H1 (cell line): ENCODE measurements at regions not wholly inside any gene's neighbourhood (a gene's known extent, or its start where the extent isn't known, plus 50 kb on each side); places are given as distances from the start of the nearest gene placed in this dataset.

ENCODE experiments used
- CTCF ChIA-PET: fragments of 300-600 bp; sonication (Branson Sonifier 250); formaldehyde crosslinking; loops from one replicate; lab custom pipeline; 2021; ENCODE audit not compliant: partially characterized antibody; lab: Charles Lee
- POLR2A ChIA-PET: fragments of 300-600 bp; sonication (Branson Sonifier 250); formaldehyde crosslinking; loops from one replicate; lab custom pipeline; 2021; ENCODE audit warnings: inconsistent platforms; ENCODE audit not compliant: partially characterized antibody; lab: Charles Lee
- DNase-seq, 2 experiments: peaks; one replicate each; pipeline versions ENCODE4 v3.0.0 to v3.0.0-alpha.2; 2010 to 2022; ENCODE audit warnings: low spot score in 2 of 2, low read depth in 1 of 2, mixed read lengths in 1 of 2
- FAIRE-seq: peaks from 2 replicates; lab custom pipeline; 2011; peaks lifted over from hg19 to GRCh38; lab: Jason Lieb, UNC
- H2AFZ ChIP-seq: 2 replicates; pipeline ENCODE4 v1.8.1; 2012; ENCODE audit warnings: low read length, inconsistent platforms
- H2AK5ac ChIP-seq: 2 replicates; pipeline ENCODE4 v1.6.1; 2013; ENCODE audit warnings: low read depth, low read length
- H2BK120ac ChIP-seq: replicated peaks from 2 replicates; pipeline ENCODE3; 2013; ENCODE audit warnings: low read depth, low read length, inconsistent platforms
- H2BK12ac ChIP-seq: 2 replicates; pipeline ENCODE4 v1.6.1; 2013; ENCODE audit warnings: low read depth, low read length
- H2BK15ac ChIP-seq: 2 replicates; pipeline ENCODE4 v1.6.1; 2013; ENCODE audit warnings: low read length
- H2BK20ac ChIP-seq: 2 replicates; pipeline ENCODE4 v1.6.1; 2013; ENCODE audit warnings: low read length
- H2BK5ac ChIP-seq: 2 replicates; pipeline ENCODE4 v1.6.1; 2013; ENCODE audit warnings: low read depth, low read length
- H3K14ac ChIP-seq: 2 replicates; pipeline ENCODE4 v1.6.1; 2013; ENCODE audit warnings: inconsistent platforms; ENCODE audit not compliant: insufficient read length
- H3K18ac ChIP-seq: 2 replicates; pipeline ENCODE4 v1.6.1; 2013; ENCODE audit warnings: low read length; ENCODE audit errors: extremely low read depth
- H3K23ac ChIP-seq: 2 replicates; pipeline ENCODE4 v1.6.1; 2013; ENCODE audit warnings: inconsistent platforms; ENCODE audit not compliant: insufficient read length
- H3K23me2 ChIP-seq: 2 replicates; pipeline ENCODE4 v1.6.1; 2013; ENCODE audit warnings: low read depth, low read length
- H3K27ac ChIP-seq: 2 replicates; pipeline ENCODE4 v1.6.1; 2011; ENCODE audit warnings: low read depth, low read length, inconsistent platforms
- H3K27me3 ChIP-seq, 4 experiments: replicated peaks in 1 of 4; 1 replicate in 1 of 4; 2 replicates in 3 of 4; pipeline versions ENCODE4 v1.6.1 to v1.8.1; 2011 to 2013; ENCODE audit warnings: low read length in 3 of 4, mild to moderate bottlenecking in 3 of 4, inconsistent platforms in 2 of 4, mixed read lengths in 2 of 4, moderate library complexity in 1 of 4; ENCODE audit not compliant: control insufficient read depth in 3 of 4, insufficient read depth in 3 of 4; ENCODE audit errors: extremely low read depth in 1 of 4
- H3K36me3 ChIP-seq, 4 experiments: 2 replicates each; pipeline versions ENCODE4 v1.6.1 to v1.8.1; 2011 to 2013; ENCODE audit warnings: mild to moderate bottlenecking in 4 of 4, low read length in 3 of 4, moderate library complexity in 2 of 4, control low read depth in 1 of 4, inconsistent platforms in 1 of 4; ENCODE audit not compliant: insufficient read depth in 4 of 4, control insufficient read depth in 2 of 4
- H3K4ac ChIP-seq: replicated peaks from 2 replicates; pipeline ENCODE3; 2013; ENCODE audit warnings: low read length, low read depth, mixed read lengths, inconsistent platforms; ENCODE audit not compliant: insufficient read length
- H3K4me1 ChIP-seq, 4 experiments: replicated peaks in 1 of 4; 1 replicate in 1 of 4; 2 replicates in 3 of 4; pipeline versions ENCODE4 v1.6.1 to v1.8.1; 2011 to 2013; ENCODE audit warnings: low read length in 3 of 4, inconsistent platforms in 2 of 4, mixed read lengths in 1 of 4; ENCODE audit not compliant: insufficient read depth in 4 of 4, control insufficient read depth in 3 of 4
- H3K4me2 ChIP-seq, 2 experiments: 2 replicates each; pipeline versions ENCODE4 v1.6.1 to v1.8.1; 2011 to 2013; ENCODE audit warnings: low read depth in 2 of 2, low read length in 2 of 2, control low read depth in 1 of 2, inconsistent platforms in 1 of 2, mild to moderate bottlenecking in 1 of 2; ENCODE audit not compliant: insufficient read depth in 1 of 2
- H3K4me3 ChIP-seq, 4 experiments: fragments of 200-600, 300-600 bp in 1 of 4; sonication (generic), shearing (Covaris generic), sonication (Bioruptor Twin) in 1 of 4; 2 replicates each; pipeline versions ENCODE4 v1.5.1 to v1.8.1; 2011 to 2016; ENCODE audit warnings: low read length in 4 of 4, low read depth in 3 of 4, control low read depth in 2 of 4, inconsistent platforms in 2 of 4, mild to moderate bottlenecking in 2 of 4, mixed read lengths in 1 of 4, moderate library complexity in 1 of 4; ENCODE audit not compliant: insufficient read depth in 2 of 4; ENCODE audit errors: extremely low read depth in 1 of 4
- H3K56ac ChIP-seq: replicated peaks from 2 replicates; pipeline ENCODE3; 2013; ENCODE audit warnings: low read depth, mild to moderate bottlenecking, mixed read lengths, low read length, inconsistent platforms; ENCODE audit not compliant: insufficient read length
- H3K79me1 ChIP-seq: 2 replicates; pipeline ENCODE4 v1.6.1; 2013; ENCODE audit warnings: low read depth, low read length, control low read depth
- H3K79me2 ChIP-seq, 2 experiments: 2 replicates each; pipeline versions ENCODE4 v1.6.1 to v1.8.1; 2012 to 2013; ENCODE audit warnings: low read length in 2 of 2, mild to moderate bottlenecking in 2 of 2, inconsistent platforms in 1 of 2; ENCODE audit not compliant: insufficient read depth in 2 of 2, control insufficient read depth in 1 of 2
- H3K9ac ChIP-seq, 4 experiments: replicated peaks in 1 of 4; 1 replicate in 1 of 4; 2 replicates in 3 of 4; pipeline versions ENCODE4 v1.6.1 to v1.8.1; 2011 to 2013; ENCODE audit warnings: low read depth in 3 of 4, low read length in 3 of 4, control low read depth in 2 of 4, mild to moderate bottlenecking in 2 of 4, moderate library complexity in 2 of 4, inconsistent platforms in 1 of 4; ENCODE audit errors: extremely low read depth in 1 of 4
- H3K9me3 ChIP-seq, 2 experiments: 2 replicates each; pipeline versions ENCODE4 v1.6.1 to v1.8.1; 2012 to 2013; ENCODE audit warnings: mild to moderate bottlenecking in 2 of 2, moderate library complexity in 2 of 2, control low read depth in 1 of 2, inconsistent platforms in 1 of 2, low read depth in 1 of 2, low read length in 1 of 2, mixed read lengths in 1 of 2; ENCODE audit not compliant: insufficient read depth in 2 of 2
- H4K20me1 ChIP-seq, 2 experiments: replicated peaks in 1 of 2; 2 replicates each; pipeline versions ENCODE3 to v1.8.1; 2011 to 2013; ENCODE audit warnings: inconsistent platforms in 2 of 2, low read length in 2 of 2, mild to moderate bottlenecking in 1 of 2; ENCODE audit not compliant: insufficient read depth in 2 of 2, control insufficient read depth in 1 of 2
- H4K5ac ChIP-seq: 2 replicates; pipeline ENCODE4 v1.6.1; 2013; ENCODE audit warnings: low read length, low read depth, mixed read lengths, inconsistent platforms; ENCODE audit not compliant: insufficient read length
- H4K8ac ChIP-seq: 2 replicates; pipeline ENCODE4 v1.8.0; 2013; ENCODE audit warnings: mild to moderate bottlenecking, moderate library complexity, low read length, inconsistent platforms; ENCODE audit not compliant: insufficient read depth; ENCODE audit errors: extremely low read depth
- H4K91ac ChIP-seq: replicated peaks from 2 replicates; pipeline ENCODE3; 2013; ENCODE audit warnings: low read length, mixed read lengths, inconsistent platforms; ENCODE audit not compliant: insufficient read length
- BACH1 ChIP-seq: IDR thresholded peaks from 2 replicates; pipeline ENCODE4 v1.6.1; 2012; ENCODE audit warnings: low read length, improper control_type of control experiment
- BCL11A ChIP-seq, 2 experiments: IDR thresholded peaks; one replicate each; pipeline ENCODE4 v1.6.1; 2011; ENCODE audit warnings: low read depth in 2 of 2, low read length in 2 of 2, mild to moderate bottlenecking in 2 of 2
- CBX8 ChIP-seq: fragments of 300-800, 300-1000 bp; sonication (generic); IDR thresholded peaks from 2 replicates; pipeline ENCODE4 v1.7.1; 2016; ENCODE audit warnings: low read depth, low read length, borderline replicate concordance
- CREB1 ChIP-seq: IDR thresholded peaks from 2 replicates; pipeline ENCODE4 v1.6.1; 2012; ENCODE audit warnings: inconsistent platforms
- CTBP2 ChIP-seq: IDR thresholded peaks from 2 replicates; pipeline ENCODE4 v1.7.0; 2011; ENCODE audit warnings: borderline replicate concordance, mild to moderate bottlenecking, moderate library complexity, mixed read lengths, low read length; ENCODE audit not compliant: insufficient read depth, insufficient read length
- FOSL1 ChIP-seq: IDR thresholded peaks from 2 replicates; pipeline ENCODE4 v1.6.1; 2011; ENCODE audit warnings: mild to moderate bottlenecking, low read depth, low read length, moderate library complexity; ENCODE audit not compliant: insufficient read depth
- KDM5A ChIP-seq: fragments of 200-600 bp; IDR thresholded peaks from 2 replicates; pipeline ENCODE4 v1.7.1; 2012; ENCODE audit warnings: mild to moderate bottlenecking, low read length, inconsistent platforms, mixed read lengths
- POLR2AphosphoS5 ChIP-seq: IDR thresholded peaks from 2 replicates; pipeline ENCODE4 v1.6.1; 2011; ENCODE audit warnings: low read depth, low read length
- SP1 ChIP-seq: IDR thresholded peaks from 2 replicates; pipeline ENCODE4 v1.6.1; 2011; ENCODE audit warnings: low read depth, low read length
- SP4 ChIP-seq: IDR thresholded peaks from 2 replicates; pipeline ENCODE4 v1.6.1; 2012; ENCODE audit warnings: low read length, inconsistent platforms
- TAF7 ChIP-seq: optimal IDR thresholded peaks from 2 replicates; pipeline ENCODE3; 2011; ENCODE audit warnings: low read depth, mild to moderate bottlenecking, inconsistent platforms, low read length, moderate library complexity, borderline replicate concordance
- YY1 ChIP-seq: IDR thresholded peaks from 2 replicates; pipeline ENCODE4 v1.6.1; 2011; ENCODE audit warnings: low read depth, mild to moderate bottlenecking, low read length
- whole genome bisulfite sequencing, 2 experiments: shearing (Covaris generic) in 1 of 2; methylation state at CpG; one replicate each; pipeline versions ENCODE4 v1.1.6 to v1.1.7; 2013 to 2015; ENCODE audit warnings: low lambda C conversion rate in 2 of 2, mixed read lengths in 2 of 2, inconsistent platforms in 1 of 2, low coverage in 1 of 2, missing lambda C conversion rate in 1 of 2; ENCODE audit not compliant: insufficient replicate concordance in 2 of 2, insufficient coverage in 1 of 2, insufficient read length in 1 of 2; ENCODE audit errors: extremely low coverage in 1 of 2, missing lambda C conversion rate in 1 of 2; 5-methylcytosine and 5-hydroxymethylcytosine counted together
- TF ChIP-seq, protein P1 (sequence below): IDR thresholded peaks from 2 replicates; pipeline ENCODE4 v1.6.1; 2012; ENCODE audit warnings: low read length, inconsistent platforms

DNA sequence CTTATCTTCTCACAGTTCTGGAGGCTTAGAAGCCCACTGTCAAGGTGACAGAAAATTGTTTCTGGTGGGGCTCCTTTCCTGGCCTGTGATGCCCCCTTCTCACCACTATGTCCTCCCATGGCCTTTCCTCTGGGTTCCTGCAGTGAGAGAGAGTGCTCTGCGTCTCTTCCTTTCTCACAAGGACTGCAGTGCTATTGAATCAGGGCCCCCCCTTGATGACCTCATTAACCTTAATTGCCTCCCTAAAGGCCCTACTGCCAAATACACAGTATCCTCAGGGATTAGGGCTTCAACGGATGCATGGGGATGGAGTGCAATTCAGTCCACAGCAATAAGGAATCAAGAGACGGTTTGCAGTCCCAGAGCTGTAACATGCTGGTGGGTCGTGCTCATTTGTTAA, 82.0 kb upstream of the GRB10 start:
- H2BK12ac ChIP-seq: no peak overlapping the region; the same call in 1 of the 2 replicates
- no peaks in the 10 kb centered on the region for H3K23me2 ChIP-seq
- FAIRE-seq (no peak), DNase-seq (no peak)
- no peaks in the 10 kb centered on the region; a peak in 2 of 4 replicates for H3K9me3 ChIP-seq
- no peak overlapping the region for H2AK5ac ChIP-seq
- H3K14ac ChIP-seq: no peak overlapping the region
- no peaks in the 10 kb centered on the region for H3K27me3 ChIP-seq
- peaks cover 0 to 8% of the 10 kb centered on the region in 2 experiments; a peak in 2 of 4 replicates for H3K79me2 ChIP-seq
- H2BK15ac ChIP-seq: no peak overlapping the region
- no peak overlapping the region for H4K91ac ChIP-seq
- H3K27ac ChIP-seq: no peak overlapping the region
- no peak overlapping the region for H3K4ac ChIP-seq
- H3K18ac ChIP-seq: no peak overlapping the region
- H3K56ac ChIP-seq: no peak overlapping the region
- H3K4me2 ChIP-seq: no peak overlapping the region
- H4K8ac ChIP-seq: no peak overlapping the region
- no peak overlapping the region for H3K23ac ChIP-seq
- H2BK20ac ChIP-seq: no peak overlapping the region
- H3K79me1 ChIP-seq: no peaks in the 10 kb centered on the region
- H3K4me3 ChIP-seq: no peak overlapping the region
- no peaks in the 10 kb centered on the region for H4K20me1 ChIP-seq
- WGBS, 2 experiments: 90% methylated on average over 4 of the region's 4 CpGs; no CpG with 5 or more reads in 1 of the 2 experiments
- peaks cover 0 to 8% (median 1%) of the 10 kb centered on the region in 4 experiments; a peak in 3 of 8 replicates for H3K36me3 ChIP-seq
- H4K5ac ChIP-seq: no peak overlapping the region
- peaks cover 3 to 16% (median 11%) of the 10 kb centered on the region in 4 experiments; a peak in 6 of 7 replicates for H3K4me1 ChIP-seq
- no peak overlapping the region for H2AFZ ChIP-seq
- no peak overlapping the region for H3K9ac ChIP-seq
- ChIA-PET POLR2A (interaction anchor here (0.8 to 1.0 kb wide), 2 partner anchors 59 to 85 kb away, joined by 3 read pairs; no protein-coding TSS in a partner anchor), CTCF (interaction anchor here (1.8 kb wide), 1 partner anchor 7 kb away, joined by 4 read pairs; no protein-coding TSS in a partner anchor)
- no peak overlapping the region for H2BK5ac ChIP-seq
- H2BK120ac ChIP-seq: no peak overlapping the region
- no peak for TF ChIP-seq SP4
- TF ChIP-seq CREB1: no peak
- no peak for TF ChIP-seq BCL11A (IDR thresholded peaks at IDR 0.05; ENCODE audit: low read depth in 2 of 2, low read length in 2 of 2)
- no peak for TF ChIP-seq KDM5A
- no peak for TF ChIP-seq TAF7
- no peak for TF ChIP-seq CTBP2
- no peak for TF ChIP-seq FOSL1
- TF ChIP-seq YY1: no peak
- no peak for TF ChIP-seq CBX8
- no peak for TF ChIP-seq BACH1
- no peak for TF ChIP-seq SP1
- TF ChIP-seq, protein P1, sequence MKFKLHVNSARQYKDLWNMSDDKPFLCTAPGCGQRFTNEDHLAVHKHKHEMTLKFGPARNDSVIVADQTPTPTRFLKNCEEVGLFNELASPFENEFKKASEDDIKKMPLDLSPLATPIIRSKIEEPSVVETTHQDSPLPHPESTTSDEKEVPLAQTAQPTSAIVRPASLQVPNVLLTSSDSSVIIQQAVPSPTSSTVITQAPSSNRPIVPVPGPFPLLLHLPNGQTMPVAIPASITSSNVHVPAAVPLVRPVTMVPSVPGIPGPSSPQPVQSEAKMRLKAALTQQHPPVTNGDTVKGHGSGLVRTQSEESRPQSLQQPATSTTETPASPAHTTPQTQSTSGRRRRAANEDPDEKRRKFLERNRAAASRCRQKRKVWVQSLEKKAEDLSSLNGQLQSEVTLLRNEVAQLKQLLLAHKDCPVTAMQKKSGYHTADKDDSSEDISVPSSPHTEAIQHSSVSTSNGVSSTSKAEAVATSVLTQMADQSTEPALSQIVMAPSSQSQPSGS: no peak
- no peak for TF ChIP-seq POLR2AphosphoS5
